Activated naive CD4-positive, alpha-beta T cell treated with Interleukin-2 at 50 U/mL for 16 hours (primary cell): ENCODE measurements at regions not wholly inside any gene's neighbourhood (a gene's known extent, or its start where the extent isn't known, plus 50 kb on each side); places are given as distances from the start of the nearest gene placed in this dataset.

Experiments used
- DNase-seq: peaks from one replicate; pipeline ENCODE4 v3.0.0-alpha.2; 2020

- DNase-seq, result no peak
These were observed 53.0 kb upstream of the CPEB4 start for GRCh38 chr5:173835131-173835530.

GRCh38 chr5:173835661-173836060 lies 52.5 kb upstream of the CPEB4 start:
- no peak for DNase-seq

- DNase-seq, result no peak
These were observed 50.5 kb upstream of the CPEB4 start for GRCh38 chr5:173837654-173838053.
